Activated T-helper 1 cell treated with Interleukin-2 at 50 U/mL for 16 hours (primary cell): ENCODE measurements at regions not wholly inside any gene's neighbourhood (a gene's known extent, or its start where the extent isn't known, plus 50 kb on each side); places are given as distances from the start of the nearest gene placed in this dataset.
"Not testable (repeated sequence)": the region's sequence is repeated elsewhere in the genome, so short reads cannot be mapped to it uniquely, and the experiment has no call there.

Experiments used
- DNase-seq: peaks from one replicate; pipeline ENCODE4 v3.0.0-alpha.2; 2020; ENCODE audit warnings: low read depth

- DNase-seq, result no peak
Measured at GRCh38 chr15:26260517-26261133, 397.5 kb upstream of the ATP10A start.

DNA sequence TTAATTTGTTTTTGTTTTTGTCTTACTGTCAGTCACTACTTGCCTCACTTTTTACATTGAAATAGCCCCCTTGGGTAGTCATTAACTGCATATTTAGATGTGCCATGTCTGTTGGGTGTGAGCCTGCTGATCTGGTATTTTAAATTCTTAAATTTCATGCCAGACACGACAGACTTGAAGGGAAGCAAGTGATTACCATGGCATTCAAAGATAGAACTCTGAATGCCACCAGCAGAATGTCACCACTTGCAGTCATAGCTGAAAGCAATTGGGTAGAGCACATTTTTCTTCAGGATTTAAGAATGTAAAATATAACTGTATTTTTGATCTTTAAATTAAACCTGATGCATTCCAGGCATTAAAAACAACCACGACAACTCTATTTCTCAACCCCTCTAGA is 396.5 kb upstream of the ATP10A start:
- no peak for DNase-seq

GRCh38 chr15:26244782-26245181 is 381.7 kb upstream of the ATP10A start:
- DNase-seq, result not testable (repeated sequence)

GRCh38 chr15:26243382-26243781 is 380.3 kb upstream of the ATP10A start:
- DNase-seq, result no peak

GRCh38 chr15:26242565-26243071 is 379.5 kb upstream of the ATP10A start:
- no peak for DNase-seq

GRCh38 chr15:26235864-26236263 is 372.7 kb upstream of the ATP10A start:
- DNase-seq, result no peak

DNA sequence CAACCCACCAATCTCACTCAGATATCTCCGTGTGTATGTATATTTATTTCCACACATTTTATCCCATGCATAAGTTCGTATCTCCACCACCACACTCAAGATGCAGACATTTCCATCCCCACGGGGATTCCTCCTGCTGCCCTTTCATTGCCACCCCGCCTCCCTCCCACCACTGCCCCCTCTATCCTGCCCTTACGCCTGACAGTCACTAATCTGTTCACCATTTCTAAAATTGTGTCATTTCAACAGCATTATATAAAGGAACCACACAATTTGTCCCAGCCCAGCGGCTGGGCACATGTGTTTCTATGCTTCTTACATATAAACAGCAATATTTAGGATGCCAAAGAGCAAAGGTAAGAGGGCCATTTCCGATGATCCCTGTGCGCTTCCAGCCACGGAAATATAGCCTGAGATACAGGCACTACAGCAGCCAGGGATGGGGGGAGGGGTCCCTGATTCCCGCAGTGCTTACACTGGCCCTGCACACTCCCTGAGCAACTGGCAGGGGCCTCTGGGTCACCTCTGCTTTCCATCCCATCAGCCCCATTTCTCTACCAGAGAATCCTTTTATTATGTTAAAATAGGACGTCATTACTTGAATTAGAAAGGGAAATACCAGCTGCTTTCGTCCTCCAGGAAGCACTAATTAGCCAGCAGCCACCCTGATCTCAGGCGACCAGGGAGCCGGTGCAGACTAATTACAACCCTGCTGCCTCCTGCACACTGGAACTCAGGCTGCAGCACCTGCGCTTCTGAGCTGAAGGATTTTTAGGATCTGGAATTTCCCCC is 372.0 kb upstream of the ATP10A start:
- no peak for DNase-seq

DNA sequence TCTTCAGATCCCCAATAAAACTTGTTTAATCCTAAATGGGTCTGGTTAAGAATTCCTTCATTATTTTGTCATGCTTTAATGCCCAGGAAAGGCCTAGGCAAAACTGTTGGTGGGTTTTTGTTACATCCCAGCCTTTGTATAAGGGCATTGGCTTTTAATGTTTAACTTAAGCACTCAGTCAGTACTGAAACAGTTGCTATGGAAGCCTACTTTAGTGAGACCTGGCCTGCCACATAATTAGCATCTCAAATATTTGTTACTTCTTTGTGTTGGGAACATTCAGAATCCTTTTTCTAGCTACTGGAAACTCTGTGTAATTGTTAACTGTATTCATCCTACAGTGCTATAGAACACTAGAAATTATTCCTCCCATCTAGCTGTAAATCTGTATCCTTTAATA is 369.6 kb upstream of the ATP10A start:
- no peak for DNase-seq

GRCh38 chr15:26231096-26231495 is 368.0 kb upstream of the ATP10A start:
- DNase-seq, result no peak

DNA sequence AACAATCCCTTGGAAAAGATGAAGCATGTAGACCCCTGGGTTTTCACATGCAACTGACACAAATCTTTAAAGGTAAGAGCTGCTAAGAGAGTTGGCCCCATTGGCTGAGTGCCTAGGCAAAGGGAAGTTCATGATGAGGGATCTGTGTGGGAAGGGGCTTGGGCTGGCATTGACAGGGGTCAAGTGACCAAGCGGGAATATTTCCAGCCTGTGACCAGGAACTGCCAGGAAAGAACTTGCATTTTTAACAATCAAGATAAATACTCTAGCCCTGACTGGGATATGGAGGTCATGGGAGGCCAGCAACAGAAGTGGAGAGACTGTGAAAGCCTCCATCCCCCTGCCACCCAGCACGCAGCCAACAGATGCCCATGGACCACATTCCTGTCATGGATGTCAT is 361.1 kb upstream of the ATP10A start:
- DNase-seq, result no peak

DNA sequence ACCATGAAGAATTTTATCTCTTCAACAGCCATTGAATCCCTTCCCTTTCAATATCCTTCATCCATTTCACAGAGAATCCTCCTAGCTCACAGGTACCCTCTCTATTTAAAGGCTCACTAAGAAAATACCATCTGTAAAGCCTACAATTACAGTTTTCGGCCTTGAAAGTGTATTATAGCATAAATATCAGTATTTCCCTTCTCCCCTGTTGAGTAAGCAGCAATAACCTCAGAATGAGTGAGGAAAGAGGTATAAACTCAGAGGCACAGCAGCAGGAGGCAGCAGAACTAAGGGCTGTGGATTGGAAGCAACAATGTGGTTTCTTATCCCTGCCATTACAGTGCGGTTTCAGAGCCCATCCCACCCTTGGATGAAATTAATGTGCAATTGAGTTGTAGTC is 360.6 kb upstream of the ATP10A start:
- no peak for DNase-seq

DNA sequence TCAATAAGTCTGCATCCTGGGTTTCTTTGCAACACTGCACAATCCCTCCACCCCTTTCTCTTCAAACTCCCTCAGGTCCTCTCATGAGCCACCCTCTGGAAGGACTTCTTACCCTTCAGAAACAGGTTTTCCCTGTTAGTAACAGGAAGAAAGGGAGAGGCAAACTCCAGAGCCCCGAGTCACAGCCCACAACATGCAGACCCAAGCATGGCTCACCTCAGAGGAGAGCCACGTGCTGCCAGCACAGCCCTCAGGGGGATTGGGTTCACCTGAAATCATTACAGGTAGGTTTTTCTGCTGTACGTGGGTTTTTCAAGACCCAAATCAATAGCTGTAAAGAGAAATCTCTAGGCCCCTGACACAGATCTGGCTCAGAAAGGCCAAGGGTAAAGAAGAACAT is 359.7 kb upstream of the ATP10A start:
- no peak for DNase-seq

DNA sequence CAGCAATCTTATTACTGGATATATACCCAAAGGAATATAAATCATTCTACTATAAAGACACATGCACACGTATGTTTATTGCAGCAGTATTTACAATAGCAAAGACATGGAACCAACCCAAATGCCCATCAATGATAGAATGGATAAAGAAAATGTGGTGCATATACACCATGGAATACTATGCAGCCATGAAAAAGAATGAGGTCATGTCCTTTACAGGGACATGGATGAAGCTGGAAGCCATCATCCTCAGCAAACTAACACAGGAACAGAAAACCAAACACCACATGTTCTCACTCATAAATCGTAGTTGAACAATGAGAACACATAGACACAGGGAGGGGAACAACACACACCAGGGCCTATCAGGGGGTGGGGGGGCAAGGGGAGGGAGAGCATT is 353.9 kb upstream of the ATP10A start:
- DNase-seq, result not testable (repeated sequence)

GRCh38 chr15:26214290-26214689 is 351.2 kb upstream of the ATP10A start:
- no peak for DNase-seq

- no peak for DNase-seq
Measured at GRCh38 chr15:26213427-26213826, 350.3 kb upstream of the ATP10A start.

GRCh38 chr15:26212109-26212508 is 349.0 kb upstream of the ATP10A start:
- no peak for DNase-seq

DNA sequence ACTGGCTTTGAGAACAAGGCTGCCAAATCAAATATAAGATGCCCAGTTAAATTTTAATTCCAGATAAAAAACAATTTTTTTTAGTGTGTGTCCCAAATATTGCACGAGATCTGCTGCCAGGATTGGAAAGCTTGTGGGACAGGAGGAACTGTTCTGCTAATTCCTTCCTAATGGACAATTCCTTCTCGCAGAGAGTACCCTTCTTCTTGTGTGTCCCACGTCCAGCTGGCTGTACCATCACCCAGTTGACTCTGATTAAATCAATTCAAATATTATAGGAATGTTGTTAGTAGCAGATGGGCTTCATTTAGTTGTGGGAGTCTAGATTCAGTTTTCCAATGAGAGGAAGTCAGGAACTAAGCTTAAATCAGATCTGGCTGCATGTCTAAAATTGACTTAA is 347.9 kb upstream of the ATP10A start:
- no peak for DNase-seq

DNA sequence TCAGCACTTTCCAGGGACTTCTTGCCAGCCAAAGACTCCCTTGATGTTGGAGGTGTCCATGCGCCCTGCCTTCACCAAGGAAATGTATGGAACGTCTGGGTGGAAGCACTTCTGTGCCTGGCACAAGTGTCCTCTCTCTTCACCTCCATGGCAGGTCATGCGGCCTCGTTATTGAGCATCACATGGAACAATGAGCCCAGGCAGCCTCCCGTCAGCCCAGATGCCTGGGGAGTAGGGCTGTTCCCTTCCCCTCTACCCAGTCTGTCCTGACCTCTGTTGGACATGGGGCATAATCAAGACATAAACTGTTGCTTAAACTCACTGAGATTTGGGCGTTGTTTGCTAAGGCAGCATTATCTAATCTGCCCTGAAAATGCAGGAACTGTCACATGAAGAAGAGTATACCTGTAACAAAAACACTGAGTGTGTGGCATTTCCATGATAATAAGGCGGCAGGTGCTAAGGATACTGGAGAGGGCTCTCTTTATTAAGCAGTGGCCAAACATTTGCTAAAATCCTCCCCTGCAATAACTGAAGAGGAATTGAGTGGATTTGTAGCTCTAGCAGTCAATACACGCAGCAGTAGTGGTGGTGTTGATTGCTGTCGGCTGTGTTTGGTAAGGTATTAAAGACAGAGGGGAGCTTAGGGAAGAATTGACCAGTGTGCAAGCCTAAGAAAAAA is 338.2 kb upstream of the ATP10A start:
- DNase-seq, result no peak

GRCh38 chr15:26200427-26200826 is 337.3 kb upstream of the ATP10A start:
- no peak for DNase-seq

DNA sequence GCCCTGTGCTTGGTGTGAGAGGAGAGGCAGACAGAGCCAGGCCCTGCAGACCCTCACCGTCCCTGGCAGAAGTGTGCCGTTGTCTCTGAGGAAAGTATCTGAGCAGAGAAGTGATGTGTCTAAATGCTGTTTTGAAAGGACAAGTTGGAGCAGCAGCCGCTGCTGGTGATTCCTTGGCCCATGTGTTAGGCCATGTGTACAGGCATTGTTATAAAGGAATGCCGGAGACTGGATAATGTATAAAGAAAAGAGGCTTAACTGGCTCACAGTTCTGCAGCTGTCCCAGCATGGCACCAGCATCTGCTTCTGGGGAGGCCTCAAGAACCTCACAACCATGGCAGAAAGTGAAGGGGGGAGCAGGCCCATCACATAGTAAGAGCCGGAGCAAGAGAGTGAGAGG is 334.6 kb upstream of the ATP10A start:
- no peak for DNase-seq

- no peak for DNase-seq
Measured at GRCh38 chr15:26197060-26197459, 333.9 kb upstream of the ATP10A start.

- DNase-seq, result no peak
Measured at GRCh38 chr15:26191193-26191592, 328.1 kb upstream of the ATP10A start.

GRCh38 chr15:26186138-26186537 is 323.0 kb upstream of the ATP10A start:
- not testable (repeated sequence) for DNase-seq
